ENCODE measurements at regions not wholly inside any gene's neighbourhood (a gene's known extent, or its start where the extent isn't known, plus 50 kb on each side); places are given as distances from the start of the nearest gene placed in this dataset.

- no peak for DNase-seq
Measured at GRCh38 chr14:104344818-104345620, 206.6 kb downstream of the KIF26A start.

GRCh38 chr14:104345621-104346462, 207.5 kb downstream of the KIF26A start:
- no peak for DNase-seq

GRCh38 chr14:104346608-104347007, 208.2 kb downstream of the KIF26A start:
- no peak for DNase-seq

GRCh38 chr14:104348741-104349140, 210.4 kb downstream of the KIF26A start:
- no peak for DNase-seq

GRCh38 chr14:104349950-104350349, 211.6 kb downstream of the KIF26A start:
- no peak for DNase-seq

- DNase-seq, result no peak
Measured at GRCh38 chr14:104350463-104351185, 212.2 kb downstream of the KIF26A start.

- DNase-seq, result no peak
Measured at GRCh38 chr14:104351849-104352492, 213.6 kb downstream of the KIF26A start.

GRCh38 chr14:104352493-104353220, 214.3 kb downstream of the KIF26A start:
- DNase-seq, result no peak

- DNase-seq, result no peak
Measured at GRCh38 chr14:104353221-104353920, 215.0 kb downstream of the KIF26A start.

GRCh38 chr14:104353921-104354701, 215.7 kb downstream of the KIF26A start:
- DNase-seq, result no peak

GRCh38 chr14:104355101-104356019, 217.0 kb downstream of the KIF26A start:
- no peak for DNase-seq

- DNase-seq, result no peak
Measured at GRCh38 chr14:104356020-104356737, 217.8 kb downstream of the KIF26A start.

GRCh38 chr14:104356738-104357688, 218.6 kb downstream of the KIF26A start:
- DNase-seq, result no peak

- no peak for DNase-seq
Measured at GRCh38 chr14:104357689-104358527, 219.5 kb downstream of the KIF26A start.

- no peak for DNase-seq
Measured at GRCh38 chr14:104358528-104359300, 220.3 kb downstream of the KIF26A start.
